GM12801 (cell line): ENCODE measurements at regions not wholly inside any gene's neighbourhood (a gene's known extent, or its start where the extent isn't known, plus 50 kb on each side); places are given as distances from the start of the nearest gene placed in this dataset.

Source experiments
- TF ChIP-seq, protein P1 (sequence below): IDR thresholded peaks from one replicate; pipeline ENCODE4 v1.5.1; 2011; ENCODE audit warnings: control low read depth; ENCODE audit not compliant: insufficient read length; ENCODE audit errors: extremely low read depth

DNA sequence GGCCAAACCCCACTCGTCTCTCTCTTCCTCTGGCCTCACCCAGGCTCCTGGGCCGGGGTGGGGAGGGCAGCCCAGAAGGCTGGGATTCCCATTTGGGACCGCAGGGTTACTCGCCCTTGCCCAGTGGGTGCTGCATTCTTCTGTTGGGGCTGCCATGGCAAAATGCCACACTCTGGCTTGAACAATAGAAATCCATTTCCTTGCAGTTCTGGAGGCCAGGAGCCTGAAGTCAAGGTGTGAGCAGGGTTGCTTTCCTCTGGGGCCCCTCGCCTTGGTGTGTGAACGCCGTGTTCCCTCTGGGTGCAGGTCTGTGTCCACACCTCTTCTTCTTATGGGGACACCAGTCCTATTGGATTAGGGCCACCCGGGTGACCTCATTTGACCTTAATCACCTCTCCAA, 105.8 kb upstream of the GSE1 start:
- TF ChIP-seq, protein P1, sequence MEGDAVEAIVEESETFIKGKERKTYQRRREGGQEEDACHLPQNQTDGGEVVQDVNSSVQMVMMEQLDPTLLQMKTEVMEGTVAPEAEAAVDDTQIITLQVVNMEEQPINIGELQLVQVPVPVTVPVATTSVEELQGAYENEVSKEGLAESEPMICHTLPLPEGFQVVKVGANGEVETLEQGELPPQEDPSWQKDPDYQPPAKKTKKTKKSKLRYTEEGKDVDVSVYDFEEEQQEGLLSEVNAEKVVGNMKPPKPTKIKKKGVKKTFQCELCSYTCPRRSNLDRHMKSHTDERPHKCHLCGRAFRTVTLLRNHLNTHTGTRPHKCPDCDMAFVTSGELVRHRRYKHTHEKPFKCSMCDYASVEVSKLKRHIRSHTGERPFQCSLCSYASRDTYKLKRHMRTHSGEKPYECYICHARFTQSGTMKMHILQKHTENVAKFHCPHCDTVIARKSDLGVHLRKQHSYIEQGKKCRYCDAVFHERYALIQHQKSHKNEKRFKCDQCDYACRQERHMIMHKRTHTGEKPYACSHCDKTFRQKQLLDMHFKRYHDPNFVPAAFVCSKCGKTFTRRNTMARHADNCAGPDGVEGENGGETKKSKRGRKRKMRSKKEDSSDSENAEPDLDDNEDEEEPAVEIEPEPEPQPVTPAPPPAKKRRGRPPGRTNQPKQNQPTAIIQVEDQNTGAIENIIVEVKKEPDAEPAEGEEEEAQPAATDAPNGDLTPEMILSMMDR: no peak

DNA sequence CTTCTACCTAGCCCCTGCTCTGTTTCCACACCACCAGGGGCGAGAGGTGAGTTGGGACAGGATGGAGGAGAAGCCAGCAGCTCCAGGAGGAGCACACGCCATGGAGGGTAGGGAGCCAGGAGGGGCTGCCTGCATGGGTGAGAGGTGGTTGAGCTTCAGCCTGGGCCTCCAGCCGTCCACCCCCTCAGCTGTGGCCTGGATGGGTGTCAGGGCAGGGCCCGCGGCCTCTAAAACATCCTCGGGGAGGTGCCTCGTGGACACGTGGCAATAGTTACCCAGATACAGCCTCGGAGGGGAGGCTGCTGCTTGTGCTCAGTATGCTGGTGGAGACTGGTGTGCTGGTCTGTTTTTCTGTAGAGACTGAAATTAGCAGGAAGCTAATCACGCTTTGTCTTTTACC, 104.7 kb upstream of the GSE1 start:
- TF ChIP-seq, protein P1: no peak

DNA sequence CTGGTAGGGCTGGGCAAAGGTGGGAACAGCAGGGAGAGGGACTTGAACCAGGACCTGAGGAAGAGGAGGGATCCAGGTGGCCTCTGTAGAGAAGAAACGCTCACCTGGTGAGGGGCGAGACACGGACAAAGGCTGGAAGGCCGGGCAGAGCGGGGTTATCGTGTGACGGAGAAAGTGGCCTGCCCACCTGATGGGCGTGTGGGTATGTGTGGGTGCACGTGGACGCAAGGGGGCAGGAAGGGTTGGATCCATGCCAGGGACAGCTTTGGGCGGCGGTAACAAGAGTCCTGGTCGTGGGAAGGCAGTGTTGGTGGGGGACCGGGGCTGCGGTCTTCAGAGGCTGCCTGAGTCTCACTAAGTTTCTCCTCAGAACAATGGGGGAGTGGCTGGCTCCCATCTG, 104.1 kb upstream of the GSE1 start:
- TF ChIP-seq, protein P1: no peak

DNA sequence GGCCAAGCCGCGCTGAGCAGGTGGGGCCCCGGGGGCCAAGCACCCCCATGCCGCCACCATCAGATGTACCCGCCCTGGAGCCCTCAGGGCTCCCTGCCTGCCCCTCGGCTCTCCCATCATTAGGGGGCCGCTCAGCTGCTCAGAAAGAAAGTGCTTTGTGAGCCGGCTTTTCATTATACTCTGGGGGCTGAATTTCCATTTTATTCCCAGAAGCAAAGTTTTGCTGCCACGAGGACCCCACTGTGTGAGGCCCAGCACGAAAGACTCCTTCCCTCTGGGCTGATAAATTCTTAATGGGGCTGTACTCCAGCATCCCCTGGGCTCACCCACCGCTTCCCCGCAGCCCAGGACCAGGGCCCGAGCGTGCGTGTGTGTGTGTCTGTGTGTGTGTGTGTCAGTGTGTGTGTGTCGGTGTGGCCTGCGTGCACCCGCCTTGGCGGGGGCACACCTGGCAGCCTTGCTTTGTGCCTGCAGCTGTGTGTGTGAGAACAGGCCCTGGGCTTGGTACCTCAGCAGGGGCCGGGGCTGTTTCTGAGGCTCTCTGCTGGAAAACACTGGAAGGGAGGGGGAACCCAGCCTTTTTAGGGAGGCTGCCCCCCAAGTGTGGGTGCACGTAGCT, 103.0 kb upstream of the GSE1 start:
- TF ChIP-seq, protein P1: no peak

DNA sequence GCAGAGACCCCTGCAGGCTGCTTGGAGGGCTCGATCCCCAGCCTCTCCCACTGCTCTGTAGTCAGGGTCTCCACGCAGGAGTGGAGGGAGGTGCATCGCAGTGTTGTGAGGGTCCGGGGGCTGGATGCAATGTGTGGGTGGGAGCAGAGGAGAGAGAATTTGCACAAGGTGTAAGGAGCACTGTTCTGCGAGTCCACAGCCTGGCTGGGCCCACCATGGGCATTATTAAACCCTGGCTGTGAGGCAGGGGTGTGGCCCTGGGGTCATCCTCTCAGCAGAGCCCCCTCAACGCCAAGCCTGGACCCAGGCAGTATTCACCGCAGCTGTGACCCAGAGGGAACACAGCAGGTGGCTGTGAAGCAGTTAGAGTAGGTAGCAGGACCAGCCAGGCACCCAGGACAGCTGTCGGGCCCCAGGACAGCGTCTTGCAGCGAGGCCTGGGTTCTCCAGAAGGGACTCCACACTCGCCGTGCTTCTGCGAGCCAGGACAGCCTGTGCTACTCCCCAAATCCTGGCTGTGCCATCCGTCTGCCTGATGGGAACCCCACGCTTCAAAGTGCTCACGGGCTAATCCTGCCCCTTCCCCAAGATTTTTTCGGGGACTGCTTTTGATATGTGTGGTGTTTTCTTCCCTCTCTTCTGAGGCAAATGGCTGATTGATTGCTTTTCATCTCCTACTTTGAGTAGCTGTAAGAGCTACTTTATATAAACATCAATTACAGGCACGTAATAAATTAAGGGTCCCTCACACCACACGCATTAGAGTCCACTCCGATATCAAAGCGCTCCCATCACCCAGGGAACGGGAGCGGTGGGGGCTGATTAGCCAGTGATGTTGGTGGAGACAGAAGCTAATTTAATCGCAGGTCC, 100.9 kb upstream of the GSE1 start:
- TF ChIP-seq, protein P1: no peak

DNA sequence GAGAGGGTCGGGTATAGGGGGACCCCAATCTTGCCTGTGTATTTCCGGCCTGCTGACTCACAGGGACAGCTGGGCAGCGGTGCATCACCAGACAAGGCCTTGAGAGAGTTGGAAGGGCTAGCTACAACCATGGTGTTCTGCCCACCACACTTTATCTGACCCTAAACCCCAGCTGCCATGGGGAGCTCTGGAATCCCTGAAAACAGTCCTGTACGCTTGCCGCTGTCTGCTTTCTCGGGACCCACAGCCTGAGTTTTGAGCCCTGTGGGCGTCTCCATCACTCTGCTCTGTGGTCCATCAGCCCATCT, 100.4 kb upstream of the GSE1 start:
- TF ChIP-seq, protein P1: no peak

DNA sequence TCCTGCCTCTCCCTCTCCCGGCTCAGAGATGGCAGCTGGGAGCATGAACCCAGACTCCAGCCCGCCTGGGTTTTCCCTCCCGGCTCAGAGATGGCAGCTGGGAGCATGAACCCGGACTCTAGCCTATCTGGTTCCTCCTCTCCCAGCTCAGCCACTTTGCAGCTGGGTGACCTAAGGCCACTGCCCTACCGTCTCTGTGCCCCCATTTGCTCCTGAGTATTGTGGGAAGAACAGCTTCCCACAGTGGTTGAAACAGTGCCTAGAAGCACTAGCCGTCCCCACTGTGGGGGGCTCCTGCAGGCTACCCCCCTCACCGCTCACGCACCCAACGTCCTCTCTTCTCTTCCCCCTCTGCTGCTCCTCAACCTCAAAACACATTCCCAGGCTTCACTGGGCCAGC, 99.9 kb upstream of the GSE1 start:
- TF ChIP-seq, protein P1: no peak
